ENCODE measurements at regions not wholly inside any gene's neighbourhood (a gene's known extent, or its start where the extent isn't known, plus 50 kb on each side); places are given as distances from the start of the nearest gene placed in this dataset.

- DNase-seq: no peak
- no peak overlapping the region for H3K4me3 ChIP-seq (ENCODE audit: low read depth in 1 of 2, low read length in 2 of 2)
- ATAC-seq (ENCODE audit: insufficient read depth, low read depth): no peak
- H3K27me3 ChIP-seq (ENCODE audit: insufficient read depth, low read length, poor library complexity): no peaks in the 10 kb centered on the region
- no peaks in the 10 kb centered on the region for H4K20me1 ChIP-seq (ENCODE audit: insufficient read depth, low read length)
- H3K36me3 ChIP-seq (ENCODE audit: insufficient read depth, low read length): no peaks in the 10 kb centered on the region
- TF ChIP-seq CTCF (IDR thresholded peaks at IDR 0.05; ENCODE audit: borderline replicate concordance, extremely low read depth, low read length, poor library complexity, severe bottlenecking) (no peak), EZH2 (IDR thresholded peaks at IDR 0.05; ENCODE audit: borderline replicate concordance, low read depth, low read length, severe bottlenecking) (no peak)
- no peaks in the 10 kb centered on the region for H3K79me2 ChIP-seq (ENCODE audit: insufficient read depth, low read length)
- no peak overlapping the region for H3K9ac ChIP-seq (ENCODE audit: low read depth, low read length)
- H3K4me1 ChIP-seq (ENCODE audit: insufficient read depth, low read length): no peaks in the 10 kb centered on the region
- H3K27ac ChIP-seq (ENCODE audit: low read length): no peak overlapping the region
- H2AFZ ChIP-seq (ENCODE audit: low read depth, low read length): no peak overlapping the region
- H3K9me3 ChIP-seq (ENCODE audit: insufficient read depth, low read length, severe bottlenecking): no peaks in the 10 kb centered on the region
- H3K4me2 ChIP-seq (ENCODE audit: insufficient read depth, low read length): no peak overlapping the region
These were observed 437.0 kb downstream of the PIK3R1 start for GRCh38 chr5:68652534-68652965.

GRCh38 chr5:68653471-68653870 is 437.9 kb downstream of the PIK3R1 start:
- Histone ChIP-seq H3K36me3 (ENCODE audit: insufficient read depth, low read length) (no peaks in the 10 kb centered on the region), H2AFZ (ENCODE audit: low read depth, low read length) (no peak overlapping the region), H3K4me2 (ENCODE audit: insufficient read depth, low read length) (no peak overlapping the region), H3K27me3 (ENCODE audit: insufficient read depth, low read length, poor library complexity) (no peaks in the 10 kb centered on the region), H3K79me2 (ENCODE audit: insufficient read depth, low read length) (no peaks in the 10 kb centered on the region), H3K27ac (ENCODE audit: low read length) (no peak overlapping the region), H3K4me1 (ENCODE audit: insufficient read depth, low read length) (no peaks in the 10 kb centered on the region), H4K20me1 (ENCODE audit: insufficient read depth, low read length) (no peaks in the 10 kb centered on the region), H3K9ac (ENCODE audit: low read depth, low read length) (no peak overlapping the region), H3K4me3 (ENCODE audit: low read depth in 1 of 2, low read length in 2 of 2) (no peak overlapping the region), H3K9me3 (ENCODE audit: insufficient read depth, low read length, severe bottlenecking) (no peaks in the 10 kb centered on the region)
- TF ChIP-seq EZH2 (IDR thresholded peaks at IDR 0.05; ENCODE audit: borderline replicate concordance, low read depth, low read length, severe bottlenecking): no peak
- TF ChIP-seq CTCF (IDR thresholded peaks at IDR 0.05; ENCODE audit: borderline replicate concordance, extremely low read depth, low read length, poor library complexity, severe bottlenecking): no peak
- ATAC-seq (ENCODE audit: insufficient read depth, low read depth) (no peak), DNase-seq (no peak)

- no peak overlapping the region for H3K9ac ChIP-seq (ENCODE audit: low read depth, low read length)
- no peaks in the 10 kb centered on the region for H3K79me2 ChIP-seq (ENCODE audit: insufficient read depth, low read length)
- ATAC-seq (ENCODE audit: insufficient read depth, low read depth): no peak
- no peak overlapping the region for H3K27ac ChIP-seq (ENCODE audit: low read length)
- H3K4me3 ChIP-seq (ENCODE audit: low read depth in 1 of 2, low read length in 2 of 2): no peak overlapping the region
- no peaks in the 10 kb centered on the region for H3K4me1 ChIP-seq (ENCODE audit: insufficient read depth, low read length)
- TF ChIP-seq CTCF (IDR thresholded peaks at IDR 0.05; ENCODE audit: borderline replicate concordance, extremely low read depth, low read length, poor library complexity, severe bottlenecking) (no peak), EZH2 (IDR thresholded peaks at IDR 0.05; ENCODE audit: borderline replicate concordance, low read depth, low read length, severe bottlenecking) (no peak)
- H3K27me3 ChIP-seq (ENCODE audit: insufficient read depth, low read length, poor library complexity): no peaks in the 10 kb centered on the region
- H3K9me3 ChIP-seq (ENCODE audit: insufficient read depth, low read length, severe bottlenecking): no peaks in the 10 kb centered on the region
- no peaks in the 10 kb centered on the region for H4K20me1 ChIP-seq (ENCODE audit: insufficient read depth, low read length)
- H3K36me3 ChIP-seq (ENCODE audit: insufficient read depth, low read length): no peaks in the 10 kb centered on the region
- H2AFZ ChIP-seq (ENCODE audit: low read depth, low read length): no peak overlapping the region
- H3K4me2 ChIP-seq (ENCODE audit: insufficient read depth, low read length): no peak overlapping the region
- no peak for DNase-seq
These were observed 436.5 kb upstream of the SLC30A5 start for GRCh38 chr5:68657055-68657961.

Data from DND-41 (cell line).